ENCODE measurements at regions not wholly inside any gene's neighbourhood (a gene's known extent, or its start where the extent isn't known, plus 50 kb on each side); places are given as distances from the start of the nearest gene placed in this dataset.

GRCh38 chr7:155361947-155362346, 64.3 kb downstream of the INSIG1 start:
- H3K4me3 ChIP-seq = no peak overlapping the region
- H3K9ac ChIP-seq (ENCODE audit: insufficient read depth in 1 of 2, low read depth in 2 of 2, low read length in 2 of 2) = no peak overlapping the region
- TF ChIP-seq MIER1 (IDR thresholded peaks at IDR 0.05; ENCODE audit: low read depth) (no peak), PHF20 (IDR thresholded peaks at IDR 0.05; ENCODE audit: partially characterized antibody) (no peak), ID3 (CRISPR knock-in tag; IDR thresholded peaks at IDR 0.05) (no peak), ID3 (tag; IDR thresholded peaks at IDR 0.05) (no peak), ZBTB17 (CRISPR knock-in tag; IDR thresholded peaks at IDR 0.05) (no peak), CEBPG (CRISPR knock-in tag; IDR thresholded peaks at IDR 0.05) (no peak), CEBPG (tag; conservative IDR thresholded peaks at IDR 0.05 in 1 of 2, IDR thresholded peaks at IDR 0.05 in 1 of 2) (no peak), PREB (CRISPR knock-in tag; IDR thresholded peaks at IDR 0.05) (no peak), NFATC3 (IDR thresholded peaks at IDR 0.05) (no peak), ZNF644 (tag; IDR thresholded peaks at IDR 0.05; ENCODE audit: low read depth) (no peak), MXD1 (CRISPR knock-in tag; IDR thresholded peaks at IDR 0.05; ENCODE audit: borderline replicate concordance, poor library complexity, severe bottlenecking) (no peak), PRMT5 (CRISPR knock-in tag; IDR thresholded peaks at IDR 0.05) (no peak), STAT5B (CRISPR knock-in tag; IDR thresholded peaks at IDR 0.05) (no peak), ZNF696 (CRISPR knock-in tag; conservative IDR thresholded peaks at IDR 0.05) (no peak), GTF2F1 (IDR thresholded peaks at IDR 0.05; ENCODE audit: low read depth, low read length) (no peak), TFAM (CRISPR knock-in tag; conservative IDR thresholded peaks at IDR 0.05) (no peak), YBX1 (IDR thresholded peaks at IDR 0.05) (no peak), MAFF (IDR thresholded peaks at IDR 0.05; ENCODE audit: low read length) (no peak)
- TF ChIP-seq, protein P1, sequence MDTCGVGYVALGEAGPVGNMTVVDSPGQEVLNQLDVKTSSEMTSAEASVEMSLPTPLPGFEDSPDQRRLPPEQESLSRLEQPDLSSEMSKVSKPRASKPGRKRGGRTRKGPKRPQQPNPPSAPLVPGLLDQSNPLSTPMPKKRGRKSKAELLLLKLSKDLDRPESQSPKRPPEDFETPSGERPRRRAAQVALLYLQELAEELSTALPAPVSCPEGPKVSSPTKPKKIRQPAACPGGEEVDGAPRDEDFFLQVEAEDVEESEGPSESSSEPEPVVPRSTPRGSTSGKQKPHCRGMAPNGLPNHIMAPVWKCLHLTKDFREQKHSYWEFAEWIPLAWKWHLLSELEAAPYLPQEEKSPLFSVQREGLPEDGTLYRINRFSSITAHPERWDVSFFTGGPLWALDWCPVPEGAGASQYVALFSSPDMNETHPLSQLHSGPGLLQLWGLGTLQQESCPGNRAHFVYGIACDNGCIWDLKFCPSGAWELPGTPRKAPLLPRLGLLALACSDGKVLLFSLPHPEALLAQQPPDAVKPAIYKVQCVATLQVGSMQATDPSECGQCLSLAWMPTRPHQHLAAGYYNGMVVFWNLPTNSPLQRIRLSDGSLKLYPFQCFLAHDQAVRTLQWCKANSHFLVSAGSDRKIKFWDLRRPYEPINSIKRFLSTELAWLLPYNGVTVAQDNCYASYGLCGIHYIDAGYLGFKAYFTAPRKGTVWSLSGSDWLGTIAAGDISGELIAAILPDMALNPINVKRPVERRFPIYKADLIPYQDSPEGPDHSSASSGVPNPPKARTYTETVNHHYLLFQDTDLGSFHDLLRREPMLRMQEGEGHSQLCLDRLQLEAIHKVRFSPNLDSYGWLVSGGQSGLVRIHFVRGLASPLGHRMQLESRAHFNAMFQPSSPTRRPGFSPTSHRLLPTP (IDR thresholded peaks at IDR 0.05; ENCODE audit: borderline replicate concordance, extremely low read depth, insufficient read length) = no peak
- no peaks in the 10 kb centered on the region; a peak in 1 of 5 replicates for H3K4me1 ChIP-seq (replicated peaks in 1 of 2; ENCODE audit: control insufficient read depth in 2 of 2, insufficient read depth in 2 of 2, low read length in 2 of 2)
- ATAC-seq = no peak
- no peak overlapping the region for H3K4me2 ChIP-seq (ENCODE audit: insufficient read depth, low read length)
- no TSS peak for BruUV-seq (replicated peaks)
- H3K9me1 ChIP-seq (ENCODE audit: control insufficient read depth, insufficient read depth, low read length) = no peaks in the 10 kb centered on the region
- intact Hi-C loops (cut with micrococcal nuclease) = no loop called here
- H3K79me2 ChIP-seq (ENCODE audit: control insufficient read depth, insufficient read depth, low read length) = no peaks in the 10 kb centered on the region
- no peak for DNase-seq (ENCODE audit: extremely low read depth in 1 of 4, low spot score in 3 of 4)
- in situ Hi-C loops (cut with MboI) = no loop called here
- POLR2A ChIA-PET = interaction anchor here (1.0 to 1.1 kb wide), 3 partner anchors 11 to 13 kb away, joined by 3 to 4 read pairs (median 4); no protein-coding TSS in a partner anchor
- peaks cover 65 to 86% of the 10 kb centered on the region in 2 experiments for H3K27me3 ChIP-seq (ENCODE audit: control insufficient read depth in 2 of 2, insufficient read depth in 2 of 2, low read length in 2 of 2)
- peaks cover 20% of the 10 kb centered on the region; the same call in 1 of the 2 replicates for H4K20me1 ChIP-seq (replicated peaks; ENCODE audit: control insufficient read depth, insufficient read depth, low read length)
- CTCF ChIA-PET (ENCODE audit: low intra/inter-chr PET ratio) = no interaction called here
- H3K27ac ChIP-seq (ENCODE audit: extremely low read depth, low read depth, low read length) = no peak overlapping the region
- FAIRE-seq = no peak
- no peaks in the 10 kb centered on the region for H3K9me3 ChIP-seq (replicated peaks; ENCODE audit: control insufficient read depth, insufficient read depth, low read depth, low read length)
- H3K36me3 ChIP-seq (ENCODE audit: control insufficient read depth, insufficient read depth, low read length) = no peaks in the 10 kb centered on the region
- 2% methylated on average over 7 of the region's 7 CpGs for WGBS (ENCODE audit: insufficient coverage, low coverage, missing lambda C conversion rate)
- H2AFZ ChIP-seq (ENCODE audit: low read depth, low read length) = no peak overlapping the region

Measured in K562 (cell line).